HEK293 (cell line): ENCODE measurements at regions not wholly inside any gene's neighbourhood (a gene's known extent, or its start where the extent isn't known, plus 50 kb on each side); places are given as distances from the start of the nearest gene placed in this dataset.

Experiments
- CTCF ChIA-PET: fragments of 350-600 bp; formaldehyde crosslinking; extraction: SDS; loops from one replicate; lab custom pipeline; 2021; ENCODE audit warnings: antibody characterized with exemption; lab: Yijun Ruan, JAX
- POLR2A ChIA-PET: fragments of 300-600 bp; formaldehyde crosslinking; extraction: SDS; loops from one replicate; lab custom pipeline; 2020; ENCODE audit warnings: antibody characterized with exemption, inconsistent platforms; lab: Yijun Ruan, JAX
- H3K27ac ChIP-seq: fragments of 200-500 bp; sonication (Bioruptor generic); 2 replicates; pipeline ENCODE4 v1.5.1; 2014; ENCODE audit warnings: low read depth, low read length, control low read depth, inconsistent platforms; ENCODE audit errors: extremely low read depth
- H3K36me3 ChIP-seq, 2 experiments: fragments of 200-500 bp in 1 of 2; sonication (Bioruptor generic) in 1 of 2; 1 replicate in 1 of 2; 2 replicates in 1 of 2; pipeline ENCODE4 v1.5.1; 2014 to 2017; ENCODE audit warnings: inconsistent platforms in 2 of 2, low read length in 2 of 2; ENCODE audit not compliant: control insufficient read depth in 2 of 2, insufficient read depth in 1 of 2
- H3K4me1 ChIP-seq: fragments of 200-500 bp; sonication (Bioruptor generic); 2 replicates; pipeline ENCODE4 v1.5.1; 2014; ENCODE audit warnings: mild to moderate bottlenecking, low read length, inconsistent platforms; ENCODE audit not compliant: control insufficient read depth, insufficient read depth
- H3K4me3 ChIP-seq: 2 replicates; pipeline ENCODE4 v1.5.1; 2011; ENCODE audit warnings: low read depth, mild to moderate bottlenecking, control low read depth, low read length, moderate library complexity
- H3K9me3 ChIP-seq: fragments of 200-500 bp; sonication (Bioruptor generic); 2 replicates; pipeline ENCODE4 v1.5.1; 2014; ENCODE audit warnings: low read depth, low read length, inconsistent platforms; ENCODE audit not compliant: control insufficient read depth, insufficient read depth
- HOXC10 ChIP-seq: sonication (generic); formaldehyde crosslinking; IDR thresholded peaks from 2 replicates; pipeline ENCODE4 v1.8.1; 2023; ENCODE audit warnings: mild to moderate bottlenecking, missing genetic modification reagents
- OSR2 ChIP-seq: fragments of 450-650 bp; formaldehyde crosslinking; IDR thresholded peaks from 2 replicates; pipeline ENCODE4 v1.5.1; 2016; ENCODE audit warnings: missing biosample characterization, missing genetic modification characterization
- PRDM1 ChIP-seq: fragments of 450-650 bp; formaldehyde crosslinking; IDR thresholded peaks from 2 replicates; pipeline ENCODE4; 2016; ENCODE audit warnings: missing biosample characterization, missing genetic modification characterization
- ZNF121 ChIP-seq: fragments of 450-650 bp; formaldehyde crosslinking; IDR thresholded peaks from 2 replicates; pipeline ENCODE4 v1.5.1; 2016; ENCODE audit warnings: missing biosample characterization, missing genetic modification characterization
- ZNF202 ChIP-seq: fragments of 450-650 bp; formaldehyde crosslinking; IDR thresholded peaks from 2 replicates; pipeline ENCODE4 v1.5.1; 2016; ENCODE audit warnings: missing biosample characterization, missing genetic modification characterization, borderline replicate concordance
- ZNF341 ChIP-seq: fragments of 450-650 bp; formaldehyde crosslinking; IDR thresholded peaks from 2 replicates; pipeline ENCODE4; 2016; ENCODE audit warnings: low read depth, missing biosample characterization, missing genetic modification characterization
- ZNF350 ChIP-seq: fragments of 450-650 bp; formaldehyde crosslinking; IDR thresholded peaks from 2 replicates; pipeline ENCODE4 v1.5.0; 2017; ENCODE audit warnings: missing biosample characterization, mild to moderate bottlenecking, missing genetic modification characterization
- ZNF571 ChIP-seq: fragments of 450-650 bp; formaldehyde crosslinking; IDR thresholded peaks from 2 replicates; pipeline ENCODE4 v1.5.0; 2017; ENCODE audit warnings: missing biosample characterization, missing genetic modification characterization
- ZNF626 ChIP-seq: fragments of 450-650 bp; sonication (Bioruptor Pico); formaldehyde crosslinking; IDR thresholded peaks from 2 replicates; pipeline ENCODE4 v1.5.1; 2018; ENCODE audit warnings: missing biosample characterization, missing genetic modification characterization, inconsistent platforms
- ZNF658 ChIP-seq: fragments of 450-650 bp; formaldehyde crosslinking; IDR thresholded peaks from 2 replicates; pipeline ENCODE4; 2016; ENCODE audit warnings: missing biosample characterization, missing genetic modification characterization
- ZNF660 ChIP-seq: fragments of 450-650 bp; IDR thresholded peaks from 2 replicates; pipeline ENCODE4 v1.5.1; 2018; ENCODE audit warnings: missing biosample characterization, mild to moderate bottlenecking, missing genetic modification characterization
- ZNF664 ChIP-seq: fragments of 450-650 bp; formaldehyde crosslinking; IDR thresholded peaks from 2 replicates; pipeline ENCODE4 v1.5.1; 2016; ENCODE audit warnings: missing biosample characterization, missing genetic modification characterization
- ZNF677 ChIP-seq: fragments of 450-650 bp; IDR thresholded peaks from 2 replicates; pipeline ENCODE4 v1.5.0; 2018; ENCODE audit warnings: missing biosample characterization, mild to moderate bottlenecking, missing genetic modification characterization, moderate library complexity
- ZNF837 ChIP-seq: fragments of 450-650 bp; formaldehyde crosslinking; IDR thresholded peaks from 2 replicates; pipeline ENCODE4 v1.5.1; 2016; ENCODE audit warnings: missing biosample characterization, missing genetic modification characterization
- ZSCAN16 ChIP-seq: fragments of 450-650 bp; formaldehyde crosslinking; IDR thresholded peaks from 2 replicates; pipeline ENCODE4 v1.5.1; 2016; ENCODE audit warnings: missing biosample characterization, missing genetic modification characterization
- TF ChIP-seq, protein P1 (sequence below): fragments of 450-650 bp; formaldehyde crosslinking; IDR thresholded peaks from 2 replicates; pipeline ENCODE4 v1.5.1; 2016; ENCODE audit warnings: missing biosample characterization, missing genetic modification characterization

DNA sequence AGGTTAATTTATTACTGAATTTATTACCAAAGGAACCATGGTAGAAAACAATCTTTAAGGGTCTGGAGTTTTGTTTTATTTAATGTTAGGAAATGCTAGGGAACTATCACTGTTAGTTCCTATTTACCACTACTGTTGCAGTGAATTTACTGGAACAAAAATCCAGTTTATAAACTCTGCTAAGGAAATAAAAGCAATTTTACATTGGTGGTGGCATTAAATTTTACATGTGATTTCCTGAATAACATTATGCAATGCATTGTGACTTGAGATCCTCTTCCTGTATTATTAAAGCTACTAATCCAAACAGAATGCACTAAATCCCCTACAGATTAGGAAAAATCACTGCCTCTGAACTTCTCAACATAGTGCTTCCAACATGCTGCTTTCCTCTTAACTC lies 599.5 kb upstream of the PTGER4 start:
- POLR2A ChIA-PET, result no interaction called here

DNA sequence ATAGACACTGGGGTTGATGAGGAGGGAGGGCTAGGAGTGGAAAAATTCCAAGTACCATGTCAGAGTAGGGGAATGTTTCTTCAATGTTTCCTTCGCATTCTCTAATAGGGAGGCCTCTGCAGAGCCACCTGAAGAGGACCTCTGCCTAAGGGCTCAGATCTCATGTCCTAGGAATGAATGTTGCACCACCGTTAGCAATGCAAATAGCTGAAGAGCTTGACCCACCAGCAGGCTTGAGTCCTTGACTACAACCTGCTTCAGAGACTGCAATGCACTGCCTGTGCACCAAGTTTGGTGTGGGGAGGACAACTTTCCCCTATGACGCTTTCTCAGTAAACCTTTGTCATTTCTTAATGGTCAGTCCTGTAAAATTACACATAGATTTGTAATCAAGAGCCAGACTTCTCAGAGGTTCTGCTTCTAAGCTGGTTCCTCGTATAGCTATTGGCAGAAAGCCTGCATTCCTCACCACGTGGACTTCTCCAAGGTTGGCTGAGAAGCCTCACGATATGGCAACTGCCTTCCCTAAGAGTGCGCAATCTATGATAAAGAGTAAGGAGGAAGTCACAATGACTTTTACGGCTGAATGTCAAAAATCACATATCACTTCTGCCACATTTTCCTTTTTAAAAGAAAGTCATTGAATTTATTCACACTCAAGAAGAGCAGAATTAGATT lies 600.7 kb upstream of the PTGER4 start:
- POLR2A ChIA-PET, result no interaction called here
- CTCF ChIA-PET, result no interaction called here
- TF ChIP-seq OSR2 (tag by site-specific recombination), result no peak
- no peak for TF ChIP-seq ZNF837 (tag by site-specific recombination)
- no peak for TF ChIP-seq ZNF658
- no peaks in the 10 kb centered on the region for H3K4me1 ChIP-seq
- no peaks in the 10 kb centered on the region for H3K36me3 ChIP-seq
- H3K9me3 ChIP-seq, result no peaks in the 10 kb centered on the region
- H3K27ac ChIP-seq, result no peak overlapping the region
- no peak overlapping the region for H3K4me3 ChIP-seq

More for the DNA sequence above, 599.5 kb upstream of the PTGER4 start:
- Histone ChIP-seq H3K9me3 (no peaks in the 10 kb centered on the region), H3K36me3 (no peaks in the 10 kb centered on the region), H3K4me1 (no peaks in the 10 kb centered on the region), H3K4me3 (no peak overlapping the region), H3K27ac (no peak overlapping the region)
- CTCF ChIA-PET, result no interaction called here
- TF ChIP-seq ZNF571 (tag by site-specific recombination) (no peak), ZNF677 (tag by site-specific recombination) (no peak), ZNF121 (tag by site-specific recombination) (no peak), ZSCAN16 (tag by site-specific recombination) (no peak), ZNF626 (tag by site-specific recombination) (no peak)

DNA sequence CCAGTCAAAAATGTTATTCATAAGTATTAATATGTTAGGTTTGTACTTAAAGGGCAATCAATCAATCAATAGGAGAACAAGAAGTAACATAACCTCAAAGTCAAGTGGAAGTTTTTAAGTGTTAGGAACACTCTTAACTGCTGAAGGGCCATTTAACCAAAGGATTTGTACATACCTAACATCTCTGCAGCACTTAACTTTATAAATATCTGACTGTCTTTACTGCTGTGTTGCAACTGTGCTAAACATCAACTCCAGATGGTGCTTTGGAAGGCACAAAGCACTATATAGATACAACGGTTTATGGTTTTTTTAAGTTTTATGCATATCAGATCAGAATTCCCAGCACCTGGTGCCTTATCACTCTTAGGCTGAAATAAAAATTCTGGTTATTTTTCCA lies 604.9 kb upstream of the PTGER4 start:
- POLR2A ChIA-PET, result no interaction called here
- Histone ChIP-seq H3K9me3 (no peaks in the 10 kb centered on the region), H3K27ac (no peak overlapping the region), H3K4me1 (no peaks in the 10 kb centered on the region), H3K4me3 (no peak overlapping the region), H3K36me3 (no peaks in the 10 kb centered on the region)
- CTCF ChIA-PET, result no interaction called here
- TF ChIP-seq ZNF202 (tag by site-specific recombination) (no peak), ZNF660 (no peak), ZNF350 (tag by site-specific recombination) (no peak), ZNF664 (tag by site-specific recombination) (no peak), HOXC10 (no peak)

DNA sequence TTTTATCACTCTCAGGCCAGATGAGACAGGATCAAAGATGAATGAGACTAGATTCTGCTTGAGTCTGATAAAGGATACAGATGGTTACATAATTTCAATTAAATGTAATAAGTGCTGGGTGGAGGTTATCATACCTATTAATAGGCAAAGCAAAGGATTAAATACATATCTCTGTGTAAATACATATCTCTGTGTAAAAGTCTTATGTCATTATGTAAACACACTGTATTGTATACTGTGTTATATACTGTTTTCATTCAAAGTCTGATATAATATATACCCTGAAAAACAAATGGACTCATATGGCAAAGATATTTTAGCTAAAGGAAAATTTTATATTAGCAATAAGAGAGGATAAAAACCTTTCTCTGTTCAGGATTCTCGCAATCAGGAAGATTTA lies 605.8 kb upstream of the PTGER4 start:
- TF ChIP-seq ZNF341 (no peak), PRDM1 (no peak)
- TF ChIP-seq, protein P1, sequence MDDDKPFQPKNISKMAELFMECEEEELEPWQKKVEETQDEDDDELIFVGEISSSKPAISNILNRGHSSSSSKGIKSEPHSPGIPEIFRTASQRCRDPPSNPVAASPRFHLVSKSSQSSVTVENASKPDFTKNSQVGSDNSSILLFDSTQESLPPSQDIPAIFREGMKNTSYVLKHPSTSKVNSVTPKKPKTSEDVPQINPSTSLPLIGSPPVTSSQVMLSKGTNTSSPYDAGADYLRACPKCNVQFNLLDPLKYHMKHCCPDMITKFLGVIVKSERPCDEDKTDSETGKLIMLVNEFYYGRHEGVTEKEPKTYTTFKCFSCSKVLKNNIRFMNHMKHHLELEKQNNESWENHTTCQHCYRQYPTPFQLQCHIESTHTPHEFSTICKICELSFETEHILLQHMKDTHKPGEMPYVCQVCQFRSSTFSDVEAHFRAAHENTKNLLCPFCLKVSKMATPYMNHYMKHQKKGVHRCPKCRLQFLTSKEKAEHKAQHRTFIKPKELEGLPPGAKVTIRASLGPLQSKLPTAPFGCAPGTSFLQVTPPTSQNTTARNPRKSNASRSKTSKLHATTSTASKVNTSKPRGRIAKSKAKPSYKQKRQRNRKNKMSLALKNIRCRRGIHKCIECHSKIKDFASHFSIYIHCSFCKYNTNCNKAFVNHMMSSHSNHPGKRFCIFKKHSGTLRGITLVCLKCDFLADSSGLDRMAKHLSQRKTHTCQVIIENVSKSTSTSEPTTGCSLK, result no peak
- POLR2A ChIA-PET, result no interaction called here
- no peak overlapping the region for H3K27ac ChIP-seq
- H3K4me1 ChIP-seq, result no peaks in the 10 kb centered on the region
- no peak overlapping the region for H3K4me3 ChIP-seq
- CTCF ChIA-PET, result no interaction called here
- H3K36me3 ChIP-seq, result no peaks in the 10 kb centered on the region
- no peaks in the 10 kb centered on the region for H3K9me3 ChIP-seq
